ENCODE measurements at regions not wholly inside any gene's neighbourhood (a gene's known extent, or its start where the extent isn't known, plus 50 kb on each side); places are given as distances from the start of the nearest gene placed in this dataset.

DNA sequence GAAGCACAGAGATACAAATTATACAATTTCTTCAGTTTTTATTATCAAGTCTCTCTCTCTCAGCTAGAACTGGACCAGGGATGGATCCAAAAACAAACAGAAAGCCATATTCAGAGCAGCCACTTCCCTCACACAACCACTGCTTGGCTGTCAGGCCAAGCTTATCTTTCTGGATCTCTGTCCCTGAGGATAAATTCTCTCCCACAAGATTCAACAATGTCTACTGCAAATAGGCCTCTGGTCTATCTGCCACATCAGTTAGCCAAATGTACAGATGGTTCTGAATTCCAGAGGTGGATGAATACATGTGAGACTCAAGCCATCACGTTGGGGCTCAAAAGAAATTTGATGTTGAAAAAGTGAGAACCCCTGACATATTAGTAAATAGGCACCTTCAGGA lies 350.9 kb downstream of the LTN1 start:
- H3K4me3 ChIP-seq (ENCODE audit: insufficient read depth, low read depth, low read length, poor library complexity, severe bottlenecking) = no peak overlapping the region
- no peaks in the 10 kb centered on the region for H3K9me3 ChIP-seq (ENCODE audit: control insufficient read depth, low read length)
- H3K4me1 ChIP-seq (ENCODE audit: control insufficient read depth, insufficient read depth, low read length, poor library complexity, severe bottlenecking) = no peaks in the 10 kb centered on the region
- H3K27ac ChIP-seq (ENCODE audit: insufficient read depth, low read length, poor library complexity, severe bottlenecking) = no peak overlapping the region
- DNase-seq = no peak
- no peaks in the 10 kb centered on the region for H3K36me3 ChIP-seq (ENCODE audit: control insufficient read depth, insufficient read depth, low read length)
- H3K27me3 ChIP-seq (replicated peaks; ENCODE audit: control insufficient read depth, insufficient read depth, low read length, poor library complexity, severe bottlenecking) = no peaks in the 10 kb centered on the region

DNA sequence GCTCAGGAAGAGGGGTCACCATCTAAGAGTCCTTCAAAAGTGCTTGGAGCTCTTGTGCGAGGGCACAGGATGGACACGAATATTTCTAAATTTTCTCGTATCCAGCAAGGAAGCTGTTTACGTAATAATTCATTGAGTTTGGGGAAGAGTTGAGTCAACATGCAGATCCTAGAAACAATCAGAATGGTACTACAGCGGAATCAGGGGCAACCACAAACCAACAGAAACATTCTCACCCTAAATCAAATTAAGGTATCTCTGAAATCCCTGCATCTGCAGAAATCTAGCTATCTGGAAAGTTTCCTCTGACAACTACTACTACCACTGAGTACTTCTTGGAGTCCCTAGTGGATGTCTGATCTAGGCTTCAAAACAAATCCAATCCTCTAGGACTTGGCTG lies 352.4 kb downstream of the LTN1 start:
- H3K4me1 ChIP-seq (ENCODE audit: control insufficient read depth, insufficient read depth, low read length, poor library complexity, severe bottlenecking) = no peaks in the 10 kb centered on the region
- DNase-seq = no peak
- no peak overlapping the region for H3K4me3 ChIP-seq (ENCODE audit: insufficient read depth, low read depth, low read length, poor library complexity, severe bottlenecking)
- no peaks in the 10 kb centered on the region for H3K9me3 ChIP-seq (ENCODE audit: control insufficient read depth, low read length)
- H3K27ac ChIP-seq (ENCODE audit: insufficient read depth, low read length, poor library complexity, severe bottlenecking) = no peak overlapping the region
- H3K27me3 ChIP-seq (replicated peaks; ENCODE audit: control insufficient read depth, insufficient read depth, low read length, poor library complexity, severe bottlenecking) = no peaks in the 10 kb centered on the region
- no peaks in the 10 kb centered on the region for H3K36me3 ChIP-seq (ENCODE audit: control insufficient read depth, insufficient read depth, low read length)

DNA sequence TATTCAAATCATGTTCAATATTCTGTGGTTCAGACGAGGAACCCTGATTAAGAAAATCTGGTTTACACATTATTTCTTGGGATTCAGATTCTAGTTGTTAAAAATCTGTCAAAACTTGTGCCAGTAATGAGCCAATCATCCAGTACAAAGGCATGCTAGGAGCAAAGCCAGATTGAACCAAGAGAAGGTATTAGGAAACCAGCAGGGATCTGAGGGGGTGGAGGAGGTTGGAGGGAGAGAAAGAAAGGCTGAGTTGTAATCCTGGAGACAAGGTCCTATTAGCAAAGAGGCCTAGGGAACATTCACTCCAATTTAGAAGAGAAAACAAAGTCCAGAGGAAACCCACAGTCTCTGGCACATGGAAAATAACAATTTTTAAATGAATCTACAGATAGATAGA lies 352.9 kb downstream of the LTN1 start:
- no peaks in the 10 kb centered on the region for H3K9me3 ChIP-seq (ENCODE audit: control insufficient read depth, low read length)
- H3K4me3 ChIP-seq (ENCODE audit: insufficient read depth, low read depth, low read length, poor library complexity, severe bottlenecking) = no peak overlapping the region
- no peaks in the 10 kb centered on the region for H3K27me3 ChIP-seq (replicated peaks; ENCODE audit: control insufficient read depth, insufficient read depth, low read length, poor library complexity, severe bottlenecking)
- no peak for DNase-seq
- H3K27ac ChIP-seq (ENCODE audit: insufficient read depth, low read length, poor library complexity, severe bottlenecking) = no peak overlapping the region
- no peaks in the 10 kb centered on the region for H3K4me1 ChIP-seq (ENCODE audit: control insufficient read depth, insufficient read depth, low read length, poor library complexity, severe bottlenecking)
- H3K36me3 ChIP-seq (ENCODE audit: control insufficient read depth, insufficient read depth, low read length) = no peaks in the 10 kb centered on the region

DNA sequence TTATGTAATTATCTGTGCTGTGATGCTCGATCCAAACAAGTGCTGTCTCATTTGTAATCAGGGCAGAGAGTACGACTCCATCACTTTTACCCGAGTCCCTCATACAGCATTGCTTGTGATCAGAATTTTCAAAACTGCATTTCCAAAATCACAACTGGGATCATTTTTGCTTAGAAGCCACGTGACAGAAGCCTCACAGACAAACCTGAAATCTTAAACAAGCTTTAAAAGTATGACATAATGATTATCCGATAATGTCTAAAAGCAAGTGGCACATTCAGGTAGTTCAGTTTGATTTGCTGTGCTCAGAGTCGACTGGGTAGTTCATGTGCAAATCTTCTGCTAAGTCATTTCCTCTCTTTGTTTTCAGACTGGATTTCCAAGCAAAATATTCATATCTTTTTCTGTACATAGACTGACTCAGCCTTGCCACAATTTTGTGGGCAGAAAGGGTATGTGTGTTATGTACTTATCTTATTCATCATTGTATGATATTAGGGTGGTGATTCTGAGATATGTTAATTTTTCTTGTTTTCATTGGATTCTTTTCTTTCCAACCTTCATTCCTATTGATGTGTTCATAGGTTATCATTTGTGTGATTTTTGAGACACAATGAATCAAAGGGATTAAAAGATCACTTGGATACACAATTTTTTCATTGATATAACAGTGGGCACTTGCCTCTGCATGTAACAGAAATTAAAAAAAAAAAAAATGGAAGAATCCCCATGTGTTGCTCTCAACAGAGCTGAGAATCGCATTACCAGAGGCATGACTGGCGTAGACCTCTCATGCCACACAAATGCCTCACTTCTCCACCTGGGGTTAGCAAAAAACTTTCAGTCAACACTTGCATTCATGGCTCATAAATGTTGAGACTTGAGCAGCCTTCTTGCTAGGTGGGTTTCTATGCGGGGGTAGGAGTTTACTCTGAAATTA lies 355.7 kb downstream of the LTN1 start:
- no peaks in the 10 kb centered on the region for H3K27me3 ChIP-seq (replicated peaks; ENCODE audit: control insufficient read depth, insufficient read depth, low read length, poor library complexity, severe bottlenecking)
- no peaks in the 10 kb centered on the region for H3K36me3 ChIP-seq (ENCODE audit: control insufficient read depth, insufficient read depth, low read length)
- no peak overlapping the region for H3K27ac ChIP-seq (ENCODE audit: insufficient read depth, low read length, poor library complexity, severe bottlenecking)
- no peak for DNase-seq
- H3K4me1 ChIP-seq (ENCODE audit: control insufficient read depth, insufficient read depth, low read length, poor library complexity, severe bottlenecking) = no peaks in the 10 kb centered on the region
- H3K4me3 ChIP-seq (ENCODE audit: insufficient read depth, low read depth, low read length, poor library complexity, severe bottlenecking) = no peak overlapping the region
- H3K9me3 ChIP-seq (ENCODE audit: control insufficient read depth, low read length) = no peaks in the 10 kb centered on the region

DNA sequence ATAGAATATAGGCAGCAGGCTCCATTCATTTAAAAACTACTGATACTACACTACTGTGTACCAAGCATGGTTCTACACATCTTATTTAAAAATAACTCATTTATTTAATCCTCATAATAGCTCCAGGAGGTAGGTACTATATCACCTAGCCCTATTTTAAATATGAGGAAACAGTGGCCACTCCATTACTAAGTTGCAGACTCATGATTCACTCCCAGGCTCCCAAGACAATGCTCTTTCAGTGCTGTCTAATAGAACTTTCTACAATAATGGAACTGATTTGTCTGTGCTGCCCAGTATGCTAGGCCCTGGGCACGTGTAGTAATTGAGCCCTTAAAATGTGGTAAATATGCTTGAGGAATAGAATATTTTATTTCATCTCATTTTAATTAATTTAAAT lies 357.1 kb downstream of the LTN1 start:
- no peak overlapping the region for H3K4me3 ChIP-seq (ENCODE audit: insufficient read depth, low read depth, low read length, poor library complexity, severe bottlenecking)
- no peaks in the 10 kb centered on the region for H3K4me1 ChIP-seq (ENCODE audit: control insufficient read depth, insufficient read depth, low read length, poor library complexity, severe bottlenecking)
- no peaks in the 10 kb centered on the region for H3K9me3 ChIP-seq (ENCODE audit: control insufficient read depth, low read length)
- H3K36me3 ChIP-seq (ENCODE audit: control insufficient read depth, insufficient read depth, low read length) = no peaks in the 10 kb centered on the region
- no peak overlapping the region for H3K27ac ChIP-seq (ENCODE audit: insufficient read depth, low read length, poor library complexity, severe bottlenecking)
- DNase-seq = no peak
- no peaks in the 10 kb centered on the region for H3K27me3 ChIP-seq (replicated peaks; ENCODE audit: control insufficient read depth, insufficient read depth, low read length, poor library complexity, severe bottlenecking)

GRCh38 chr21:28633839-28634555 lies 358.7 kb downstream of the LTN1 start:
- H3K9me3 ChIP-seq (ENCODE audit: control insufficient read depth, low read length) = no peaks in the 10 kb centered on the region
- no peak for DNase-seq
- no peaks in the 10 kb centered on the region for H3K27me3 ChIP-seq (replicated peaks; ENCODE audit: control insufficient read depth, insufficient read depth, low read length, poor library complexity, severe bottlenecking)
- no peak overlapping the region for H3K4me3 ChIP-seq (ENCODE audit: insufficient read depth, low read depth, low read length, poor library complexity, severe bottlenecking)
- H3K36me3 ChIP-seq (ENCODE audit: control insufficient read depth, insufficient read depth, low read length) = no peaks in the 10 kb centered on the region
- no peaks in the 10 kb centered on the region for H3K4me1 ChIP-seq (ENCODE audit: control insufficient read depth, insufficient read depth, low read length, poor library complexity, severe bottlenecking)
- H3K27ac ChIP-seq (ENCODE audit: insufficient read depth, low read length, poor library complexity, severe bottlenecking) = no peak overlapping the region

GRCh38 chr21:28632755-28633408 lies 359.8 kb downstream of the LTN1 start:
- DNase-seq = no peak
- no peaks in the 10 kb centered on the region for H3K36me3 ChIP-seq (ENCODE audit: control insufficient read depth, insufficient read depth, low read length)
- H3K27ac ChIP-seq (ENCODE audit: insufficient read depth, low read length, poor library complexity, severe bottlenecking) = no peak overlapping the region
- H3K9me3 ChIP-seq (ENCODE audit: control insufficient read depth, low read length) = no peaks in the 10 kb centered on the region
- H3K4me3 ChIP-seq (ENCODE audit: insufficient read depth, low read depth, low read length, poor library complexity, severe bottlenecking) = no peak overlapping the region
- no peaks in the 10 kb centered on the region for H3K4me1 ChIP-seq (ENCODE audit: control insufficient read depth, insufficient read depth, low read length, poor library complexity, severe bottlenecking)
- no peaks in the 10 kb centered on the region for H3K27me3 ChIP-seq (replicated peaks; ENCODE audit: control insufficient read depth, insufficient read depth, low read length, poor library complexity, severe bottlenecking)

GRCh38 chr21:28627691-28628090 lies 365.0 kb downstream of the LTN1 start:
- Histone ChIP-seq H3K36me3 (ENCODE audit: control insufficient read depth, insufficient read depth, low read length) (no peaks in the 10 kb centered on the region), H3K4me3 (ENCODE audit: insufficient read depth, low read depth, low read length, poor library complexity, severe bottlenecking) (no peak overlapping the region), H3K27ac (ENCODE audit: insufficient read depth, low read length, poor library complexity, severe bottlenecking) (no peak overlapping the region), H3K4me1 (ENCODE audit: control insufficient read depth, insufficient read depth, low read length, poor library complexity, severe bottlenecking) (no peaks in the 10 kb centered on the region), H3K9me3 (ENCODE audit: control insufficient read depth, low read length) (no peaks in the 10 kb centered on the region), H3K27me3 (replicated peaks; ENCODE audit: control insufficient read depth, insufficient read depth, low read length, poor library complexity, severe bottlenecking) (no peaks in the 10 kb centered on the region)
- no peak for DNase-seq

GRCh38 chr21:28627261-28627660 lies 365.4 kb downstream of the LTN1 start:
- Histone ChIP-seq H3K4me1 (ENCODE audit: control insufficient read depth, insufficient read depth, low read length, poor library complexity, severe bottlenecking) (no peaks in the 10 kb centered on the region), H3K36me3 (ENCODE audit: control insufficient read depth, insufficient read depth, low read length) (no peaks in the 10 kb centered on the region), H3K4me3 (ENCODE audit: insufficient read depth, low read depth, low read length, poor library complexity, severe bottlenecking) (no peak overlapping the region), H3K27ac (ENCODE audit: insufficient read depth, low read length, poor library complexity, severe bottlenecking) (no peak overlapping the region), H3K27me3 (replicated peaks; ENCODE audit: control insufficient read depth, insufficient read depth, low read length, poor library complexity, severe bottlenecking) (no peaks in the 10 kb centered on the region), H3K9me3 (ENCODE audit: control insufficient read depth, low read length) (no peaks in the 10 kb centered on the region)
- DNase-seq = no peak

DNA sequence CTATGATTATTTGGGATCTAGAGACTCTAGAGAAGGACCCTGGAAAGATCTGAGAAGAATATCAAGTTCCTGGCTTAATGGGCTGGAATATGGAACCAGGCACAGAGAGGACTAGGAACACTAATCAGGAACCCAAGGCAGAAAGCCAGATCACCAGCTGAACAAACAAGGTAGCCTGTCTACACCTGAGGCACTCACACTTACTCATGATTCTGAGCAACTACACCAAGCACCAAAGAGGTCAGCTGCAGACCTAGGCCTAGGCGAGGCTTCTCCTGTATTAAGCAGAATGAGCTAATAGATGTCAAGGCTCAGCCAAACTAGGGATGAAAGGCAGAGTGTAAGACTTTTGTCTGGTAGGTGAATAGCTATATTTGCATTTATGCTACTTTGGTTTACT lies 368.1 kb downstream of the LTN1 start:
- DNase-seq = no peak
- no peaks in the 10 kb centered on the region for H3K4me1 ChIP-seq (ENCODE audit: control insufficient read depth, insufficient read depth, low read length, poor library complexity, severe bottlenecking)
- no peaks in the 10 kb centered on the region for H3K27me3 ChIP-seq (replicated peaks; ENCODE audit: control insufficient read depth, insufficient read depth, low read length, poor library complexity, severe bottlenecking)
- no peaks in the 10 kb centered on the region for H3K36me3 ChIP-seq (ENCODE audit: control insufficient read depth, insufficient read depth, low read length)
- H3K9me3 ChIP-seq (ENCODE audit: control insufficient read depth, low read length) = no peaks in the 10 kb centered on the region
- H3K4me3 ChIP-seq (ENCODE audit: insufficient read depth, low read depth, low read length, poor library complexity, severe bottlenecking) = no peak overlapping the region
- no peak overlapping the region for H3K27ac ChIP-seq (ENCODE audit: insufficient read depth, low read length, poor library complexity, severe bottlenecking)

Data from effector memory CD4-positive, alpha-beta T cell (primary cell).